HG02870 (cell line): ENCODE measurements at regions not wholly inside any gene's neighbourhood (a gene's known extent, or its start where the extent isn't known, plus 50 kb on each side); places are given as distances from the start of the nearest gene placed in this dataset.

Experiments
- ATAC-seq: cut with Tn5 transposase; IDR thresholded peaks from one replicate; pipeline ENCODE4 v1.9.1; 2021; ENCODE audit warnings: mild to moderate bottlenecking, moderate library complexity; ENCODE audit not compliant: unreplicated experiment

DNA sequence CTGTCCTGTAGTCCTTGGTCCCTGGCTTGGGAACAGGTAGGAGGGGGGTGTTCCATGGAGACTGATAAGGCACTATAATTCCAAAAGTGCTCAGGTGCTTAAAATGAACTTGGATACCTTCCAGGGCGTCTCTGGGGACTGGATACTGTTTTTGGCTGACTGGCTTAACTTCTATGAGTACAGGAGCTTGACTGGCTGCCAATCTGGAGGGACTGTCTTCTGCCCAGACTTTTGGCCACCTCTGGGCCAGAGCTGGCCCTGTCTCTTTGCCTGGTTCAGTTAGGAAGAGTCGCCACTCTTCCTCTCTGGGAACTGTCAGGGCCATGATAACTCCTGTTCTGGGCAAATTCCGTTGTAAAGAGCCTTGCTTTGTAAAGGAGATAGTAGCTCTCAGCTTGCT, 407.0 kb downstream of the TGFB2 start:
- no peak for ATAC-seq

DNA sequence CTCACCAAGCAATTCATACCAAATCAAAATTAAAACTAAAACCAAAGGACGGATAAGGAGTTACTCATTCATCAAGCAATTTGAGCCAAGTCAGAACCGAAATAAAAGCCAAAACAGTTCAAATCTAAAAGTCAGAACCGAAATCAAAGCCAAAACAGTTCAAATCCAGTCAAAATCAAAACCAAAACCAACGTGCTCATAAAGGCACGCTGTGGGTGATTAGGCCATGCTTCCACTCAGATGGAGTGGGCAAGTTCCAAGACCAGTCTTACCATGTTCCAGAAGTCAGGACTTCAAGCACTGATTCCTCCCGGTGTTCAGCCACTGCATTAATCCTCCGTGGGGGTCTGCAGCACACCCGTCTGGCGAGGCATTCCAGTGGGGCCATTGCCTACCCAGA, 409.3 kb downstream of the TGFB2 start:
- no peak for ATAC-seq

DNA sequence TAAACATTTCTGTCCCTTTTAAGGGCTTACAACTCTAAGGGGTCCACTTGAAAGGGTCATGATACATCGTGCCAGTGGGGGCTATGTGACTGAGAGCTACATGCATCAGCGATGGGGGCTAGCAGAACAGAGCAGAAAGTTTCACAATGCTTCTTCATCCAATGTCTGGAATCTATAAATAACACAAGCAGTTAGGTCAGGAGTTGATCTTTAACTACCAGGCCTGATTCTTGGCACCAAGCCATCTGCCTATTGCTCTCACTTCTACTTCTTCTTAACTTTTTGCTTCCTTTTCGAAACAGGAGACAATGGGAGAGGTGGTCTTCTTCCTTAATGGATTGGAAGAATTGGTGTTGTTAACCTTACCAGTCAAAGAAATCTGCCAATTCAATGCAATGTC, 410.0 kb downstream of the TGFB2 start:
- no peak for ATAC-seq

DNA sequence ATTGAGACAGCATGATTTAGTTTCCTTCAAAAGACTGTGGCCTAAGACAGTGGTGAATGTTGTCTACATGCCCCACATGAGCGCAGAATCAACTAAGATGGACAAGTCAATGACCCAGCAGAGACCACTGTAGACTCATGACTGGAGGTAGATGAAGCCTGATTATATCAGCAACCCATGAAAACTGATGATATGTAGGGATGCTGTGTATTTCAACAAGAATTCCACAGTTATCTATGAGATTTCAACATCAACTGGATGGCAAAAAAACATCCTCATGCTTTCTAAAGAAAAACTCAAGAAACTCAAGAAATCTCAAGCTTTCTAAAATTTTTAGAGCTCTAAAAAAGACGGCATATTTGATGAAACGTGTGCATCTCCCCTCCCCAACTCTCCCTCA, 413.9 kb upstream of the LYPLAL1 start:
- ATAC-seq, result no peak

DNA sequence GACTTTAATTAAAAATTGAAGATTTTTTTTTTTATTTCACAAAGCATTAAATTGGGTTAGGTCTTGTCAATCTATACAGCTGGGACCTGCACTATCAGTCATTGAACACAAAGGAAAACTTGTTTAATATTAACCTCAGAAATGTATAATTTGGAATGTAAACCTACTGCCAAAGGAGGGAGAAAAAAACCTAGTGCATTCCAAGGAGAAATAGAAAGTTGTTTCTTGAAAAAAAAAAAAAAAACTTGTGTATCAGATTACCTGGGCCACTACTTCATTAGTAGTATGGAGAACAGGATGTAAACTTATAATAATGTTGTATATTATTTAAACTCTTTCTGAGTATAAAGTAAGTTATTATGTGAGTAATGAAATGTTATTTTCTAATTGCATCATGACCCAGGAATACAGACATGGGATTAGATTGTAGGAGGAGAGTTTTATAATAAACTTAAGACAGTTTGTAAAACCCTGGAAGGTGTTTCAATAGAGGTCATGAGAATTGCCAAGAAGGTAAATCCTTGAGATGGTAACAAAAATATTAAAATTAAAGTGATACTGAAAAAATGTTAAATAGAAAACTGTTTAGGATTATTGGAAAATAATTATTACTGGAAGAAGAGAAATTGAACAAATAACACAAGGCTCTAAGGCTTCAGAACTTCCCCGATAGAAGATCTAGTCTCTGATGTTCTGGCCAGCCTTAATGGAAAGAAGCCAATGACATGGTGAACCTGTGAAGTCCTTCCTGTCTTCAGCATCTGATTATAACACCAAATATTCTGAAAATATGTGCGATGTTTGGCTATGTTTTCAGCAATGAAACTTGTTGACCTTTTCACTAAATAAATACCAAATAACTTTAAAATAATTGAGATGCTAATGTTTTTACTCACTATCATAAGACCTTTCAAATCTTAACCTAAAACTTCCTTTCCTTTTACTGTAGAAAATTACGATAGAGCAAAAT, 412.8 kb upstream of the LYPLAL1 start:
- ATAC-seq, result no peak

DNA sequence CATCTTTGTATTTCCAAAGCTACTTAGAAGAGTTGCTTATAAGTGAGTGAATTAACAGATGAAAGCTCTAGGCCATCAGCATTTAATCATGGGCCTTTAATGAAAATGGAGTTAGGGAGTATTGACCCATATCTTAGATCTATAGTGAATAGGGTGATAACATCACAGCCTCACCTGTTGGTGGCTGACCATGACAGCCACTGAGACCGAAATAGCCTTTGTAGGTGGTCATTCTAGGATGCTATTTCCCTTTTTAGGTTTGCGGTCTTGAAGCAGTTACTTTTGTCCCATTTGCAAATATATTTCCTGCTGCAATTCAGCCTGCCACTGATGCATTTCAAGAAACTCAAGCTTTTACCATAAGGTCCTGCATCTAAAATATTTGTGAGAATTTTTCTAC, 410.1 kb upstream of the LYPLAL1 start:
- ATAC-seq, result no peak

DNA sequence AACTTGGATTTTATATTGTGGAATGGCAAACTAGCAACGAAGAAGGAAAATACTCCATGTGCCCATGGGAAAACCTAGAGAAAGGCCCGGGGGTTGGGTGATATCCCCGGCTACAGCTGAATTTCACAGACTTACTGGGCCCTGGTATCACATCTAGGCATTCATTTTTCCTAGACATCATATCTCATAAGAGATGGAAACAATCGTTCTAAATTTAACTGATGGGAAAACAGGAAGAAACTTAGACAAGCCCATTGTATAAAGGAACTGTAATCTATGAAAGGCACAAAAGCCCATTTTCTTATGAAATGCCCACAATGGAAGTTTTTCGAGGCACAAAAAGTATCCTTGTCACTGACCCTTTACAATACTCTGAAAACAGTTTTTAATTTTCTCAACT, 407.9 kb upstream of the LYPLAL1 start:
- ATAC-seq, result no peak

DNA sequence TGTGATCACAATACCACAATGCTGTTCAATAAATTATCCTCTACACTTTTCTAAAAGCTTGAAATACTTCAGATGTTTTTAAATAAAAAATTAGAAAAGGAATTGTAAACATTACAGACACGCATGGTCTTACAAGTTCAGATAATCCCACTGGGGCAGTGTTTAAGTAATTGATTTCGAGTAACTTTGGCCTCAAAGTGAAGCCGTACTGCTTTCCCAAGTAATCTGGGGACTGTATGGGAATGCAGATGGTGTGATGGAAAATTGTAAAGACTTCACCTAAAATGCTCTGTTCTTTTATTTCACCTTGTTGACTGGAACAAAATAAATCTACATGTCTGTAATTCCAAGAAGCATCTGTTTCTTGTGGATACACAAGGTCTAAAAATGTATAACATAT, 401.7 kb upstream of the LYPLAL1 start:
- ATAC-seq, result no peak

DNA sequence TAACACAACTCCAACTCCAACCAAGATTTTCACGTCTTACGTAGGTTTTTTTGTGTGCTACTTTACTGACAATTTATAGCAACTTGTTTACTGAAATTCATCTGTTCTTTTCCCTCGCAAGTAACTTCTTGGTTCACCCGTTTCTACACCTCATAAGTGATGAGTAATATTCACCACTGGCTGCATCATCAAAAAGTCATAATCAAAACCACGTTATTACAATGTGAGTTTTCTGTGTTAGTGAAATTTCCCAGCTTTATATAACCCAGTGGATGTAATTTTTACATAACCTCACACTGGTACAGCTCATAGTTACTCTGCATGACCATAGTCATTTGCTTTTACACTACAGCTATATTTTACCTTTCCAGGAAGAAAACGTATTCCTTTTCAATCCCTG, 401.1 kb upstream of the LYPLAL1 start:
- ATAC-seq, result no peak

DNA sequence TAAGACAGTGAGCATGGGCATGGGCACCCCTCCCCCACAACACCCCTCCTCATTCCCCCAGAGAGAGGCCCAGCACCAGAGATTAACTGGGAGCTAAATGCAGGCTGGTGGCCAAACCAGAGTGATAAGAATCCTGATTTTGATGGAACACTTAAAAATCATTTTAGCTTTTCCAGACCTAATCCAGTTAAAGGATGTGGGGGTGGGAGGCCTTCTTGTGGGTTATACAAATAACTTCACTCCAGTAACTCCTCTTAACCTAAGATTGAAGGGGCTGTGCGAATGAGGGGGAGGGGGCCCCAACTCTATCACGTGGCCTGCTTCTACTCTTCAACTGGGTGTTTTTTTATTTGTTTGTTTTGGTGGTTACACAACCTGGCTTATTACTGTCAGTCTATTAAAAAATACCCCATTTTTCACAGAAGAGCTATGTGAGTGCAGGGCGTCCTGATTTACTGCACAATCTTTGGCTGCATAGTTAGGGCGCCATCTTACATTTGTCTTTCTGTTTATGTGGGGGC, 398.1 kb upstream of the LYPLAL1 start:
- ATAC-seq, result no peak

DNA sequence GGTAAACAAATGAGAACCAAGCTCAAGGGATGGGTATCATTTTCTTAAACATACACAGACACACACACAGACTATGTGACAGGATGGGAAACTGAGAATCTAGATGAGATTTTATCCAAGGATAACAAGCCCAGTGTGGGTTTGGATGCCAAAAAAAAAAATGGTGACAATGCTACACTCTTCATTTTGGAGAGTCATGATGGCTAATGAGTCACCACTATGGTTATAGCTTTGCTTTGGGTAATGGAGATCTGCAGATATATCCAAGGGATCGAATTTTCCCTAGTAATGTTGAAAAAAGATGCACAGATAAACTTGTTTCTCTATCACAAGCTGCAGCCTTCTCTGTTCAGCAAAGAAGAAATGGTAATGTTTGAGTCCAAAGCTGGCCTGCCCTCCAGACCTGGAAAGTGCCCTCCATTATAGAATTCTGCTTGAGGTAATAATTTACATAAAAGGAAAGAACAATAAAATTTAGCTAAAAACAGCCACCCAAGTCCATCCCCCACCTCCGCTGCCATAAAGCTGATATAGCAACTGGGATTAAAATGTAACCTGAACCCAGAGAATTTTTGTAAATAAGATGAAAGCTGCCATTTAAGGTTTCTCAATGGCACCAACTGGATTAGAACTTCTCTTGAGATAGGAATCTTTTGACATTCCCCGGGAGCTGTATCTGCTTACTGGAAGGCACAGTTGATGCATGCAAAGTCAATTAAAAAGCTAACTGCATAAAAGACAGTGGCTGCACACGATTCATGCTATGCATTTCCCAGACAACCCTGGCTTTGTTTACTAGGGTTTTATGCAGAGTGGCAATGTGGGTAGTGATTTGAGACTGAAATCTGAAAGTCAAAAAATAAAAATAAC, 395.2 kb upstream of the LYPLAL1 start:
- ATAC-seq, result no peak

DNA sequence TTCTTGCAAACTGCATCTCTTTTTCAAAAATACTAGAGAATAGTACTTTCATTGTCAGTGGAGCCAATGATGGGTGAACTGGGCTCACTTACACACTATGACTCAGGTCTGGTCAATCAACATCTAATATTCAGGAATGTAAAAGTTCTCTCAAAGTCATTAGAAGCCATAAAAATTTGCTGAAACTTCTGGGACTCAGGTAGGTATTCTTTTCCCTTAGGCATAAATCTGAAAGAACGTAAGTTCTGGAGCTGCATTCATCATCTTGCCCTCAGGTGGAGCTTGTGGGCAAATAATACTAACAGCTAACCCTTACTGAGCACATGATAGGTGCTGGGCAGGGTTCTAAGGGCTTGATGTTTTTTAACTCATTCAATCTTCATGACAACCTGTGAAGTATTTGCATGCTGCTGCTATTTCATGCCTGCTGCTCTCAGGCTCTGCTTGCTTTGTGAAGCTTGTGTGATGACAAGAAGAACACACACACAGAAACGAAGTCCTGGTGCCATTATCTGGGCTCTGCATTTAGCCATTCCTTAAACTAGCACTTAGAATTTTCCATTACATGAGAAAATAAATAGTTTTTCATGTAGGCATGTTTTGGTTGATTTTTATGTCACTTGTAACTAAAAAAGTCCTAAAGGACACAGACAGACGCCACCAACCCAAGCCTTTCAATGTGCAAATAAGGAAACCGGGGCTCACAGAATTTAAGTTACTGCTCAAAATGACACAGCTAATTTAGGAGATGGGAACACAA, 394.2 kb upstream of the LYPLAL1 start:
- no peak for ATAC-seq

DNA sequence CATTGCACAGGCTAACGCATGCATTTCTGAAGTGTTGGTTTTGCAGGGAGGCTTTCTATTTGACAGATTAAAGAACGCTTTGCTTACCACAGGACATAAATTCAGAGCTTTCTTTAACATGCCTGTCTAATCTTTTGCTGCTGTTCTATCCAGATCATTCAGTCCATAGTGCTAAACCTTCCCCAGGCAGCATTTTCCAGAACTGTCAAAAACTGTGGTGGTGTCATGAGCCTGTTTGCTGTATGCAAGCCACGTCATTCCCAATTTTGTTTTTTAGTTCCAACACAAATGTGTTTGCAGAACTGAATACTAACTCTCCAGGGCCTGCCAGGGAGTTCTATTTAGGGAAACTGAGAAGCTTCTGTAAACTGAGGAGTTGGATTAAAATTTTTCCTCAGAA, 390.5 kb upstream of the LYPLAL1 start:
- no peak for ATAC-seq

DNA sequence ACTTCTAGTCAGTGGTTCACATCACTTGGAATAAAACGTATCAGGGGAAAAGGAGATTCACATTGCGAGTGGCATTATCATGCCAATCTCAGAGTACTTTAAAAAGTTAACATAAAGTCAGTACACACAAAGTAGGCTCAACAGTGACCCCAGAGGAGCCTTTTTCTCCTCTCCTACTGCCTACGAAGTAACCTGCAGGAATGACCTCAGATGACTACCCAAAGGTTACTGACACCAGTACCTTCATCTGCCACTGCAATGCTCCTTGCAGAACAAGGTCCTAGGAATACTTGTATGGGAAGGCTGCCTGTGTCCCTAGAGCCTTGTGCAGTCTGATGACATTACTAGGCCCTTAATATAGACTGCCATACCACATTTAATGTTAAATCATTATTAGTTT, 389.8 kb upstream of the LYPLAL1 start:
- ATAC-seq, result no peak

DNA sequence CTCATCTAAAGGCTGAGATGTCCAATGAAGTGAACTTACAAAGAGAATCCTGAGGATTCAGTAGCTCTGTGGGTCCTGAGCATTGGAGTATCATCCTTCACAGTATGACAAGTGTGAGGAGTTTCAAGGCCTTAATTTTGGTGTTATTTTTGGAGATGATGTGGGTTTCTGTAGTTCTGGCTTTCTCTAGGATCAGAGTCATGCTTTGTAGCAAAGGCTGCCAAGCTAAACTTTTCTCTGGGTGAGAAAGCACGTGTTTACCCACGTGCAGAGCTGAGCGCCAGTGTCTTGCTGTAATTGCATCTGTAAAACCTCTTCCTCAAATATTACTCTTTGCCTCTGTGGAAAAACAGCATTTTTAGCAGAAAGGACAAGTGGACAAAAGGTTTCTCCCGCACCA, 387.8 kb upstream of the LYPLAL1 start:
- no peak for ATAC-seq

DNA sequence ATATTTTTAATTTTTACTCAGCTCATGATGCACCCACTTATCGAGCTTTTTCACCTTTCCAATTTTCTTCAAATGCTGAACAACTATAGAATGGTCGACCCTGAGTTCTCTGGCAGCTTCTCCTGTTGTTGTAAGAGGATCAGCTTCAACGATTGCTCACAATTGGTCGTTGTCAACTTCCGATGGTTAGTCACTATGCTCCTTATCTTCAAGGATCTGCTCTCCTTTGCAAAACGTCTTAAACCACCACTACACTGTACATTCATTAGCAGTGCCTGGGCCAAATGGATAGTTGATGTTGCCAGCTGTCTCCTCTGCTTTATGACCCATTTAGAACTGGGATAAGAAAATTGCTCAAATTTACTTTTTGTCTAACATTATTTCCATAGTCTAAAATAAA, 385.9 kb upstream of the LYPLAL1 start:
- no peak for ATAC-seq

DNA sequence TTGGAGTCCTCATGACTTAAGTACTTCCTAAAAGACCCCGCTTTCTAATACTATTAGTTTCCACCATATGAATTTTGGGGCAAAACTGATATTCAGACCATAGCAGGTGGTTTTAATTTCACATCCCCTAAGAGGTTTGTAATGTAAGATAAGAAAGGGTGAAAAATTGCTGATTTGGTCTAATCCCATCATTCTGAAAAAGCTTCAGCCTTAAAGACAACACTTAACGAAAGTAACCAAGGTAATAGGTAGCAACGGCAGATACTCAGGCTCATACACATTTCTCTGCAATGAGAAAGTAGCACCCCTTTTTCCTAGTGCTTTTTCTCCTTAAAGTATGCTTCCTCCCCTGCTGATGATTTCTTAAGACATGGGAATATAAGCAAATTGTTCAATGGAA, 376.9 kb upstream of the LYPLAL1 start:
- no peak for ATAC-seq

DNA sequence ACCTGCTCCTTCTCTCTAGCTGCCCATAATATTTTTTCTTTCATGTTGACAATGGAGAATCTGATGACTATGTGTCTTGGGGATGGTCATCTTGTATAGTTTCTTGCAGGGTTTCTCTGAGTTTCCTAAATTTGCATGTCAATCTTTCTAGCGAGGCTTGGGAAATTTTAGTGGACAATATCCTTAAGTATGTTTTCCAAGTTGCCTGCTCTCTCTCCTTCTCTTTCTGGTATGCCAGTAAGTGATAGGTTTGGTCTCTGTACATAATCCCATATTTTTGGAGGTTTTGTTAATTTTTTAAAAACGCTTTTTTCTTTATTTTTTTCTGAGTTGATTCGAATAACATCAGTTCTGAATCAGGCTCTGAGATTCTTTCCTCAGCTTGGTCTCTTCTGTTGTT, 370.9 kb upstream of the LYPLAL1 start:
- ATAC-seq, result no peak

DNA sequence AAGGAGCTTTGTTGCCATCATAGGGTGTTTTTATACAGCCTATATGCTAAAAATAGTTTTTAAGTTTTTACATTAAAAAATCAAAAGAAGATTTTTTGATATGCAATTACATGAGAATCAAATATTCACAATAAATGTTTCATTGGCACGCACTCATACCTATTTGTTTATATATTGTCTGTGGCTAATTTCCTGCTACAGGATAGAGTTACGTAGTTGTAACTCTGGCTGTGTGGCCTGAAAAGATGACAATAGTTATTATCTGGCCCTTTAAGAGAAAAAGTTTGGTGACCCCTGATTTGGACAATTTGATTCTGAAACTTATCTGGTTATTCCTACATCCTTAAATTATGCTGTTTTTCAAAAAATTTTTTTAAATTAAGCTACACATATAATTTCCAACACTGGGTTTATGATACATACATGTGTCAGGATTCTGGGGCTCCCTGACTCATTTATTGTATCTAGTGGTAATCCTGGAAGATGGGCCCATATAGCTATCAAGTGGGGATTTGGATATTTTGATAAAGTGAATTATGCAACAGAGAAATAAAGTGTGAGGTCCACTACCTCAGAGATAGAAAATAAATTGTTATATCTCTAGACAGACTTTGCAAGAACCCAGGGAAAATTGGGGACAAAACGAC, 370.2 kb upstream of the LYPLAL1 start:
- no peak for ATAC-seq

DNA sequence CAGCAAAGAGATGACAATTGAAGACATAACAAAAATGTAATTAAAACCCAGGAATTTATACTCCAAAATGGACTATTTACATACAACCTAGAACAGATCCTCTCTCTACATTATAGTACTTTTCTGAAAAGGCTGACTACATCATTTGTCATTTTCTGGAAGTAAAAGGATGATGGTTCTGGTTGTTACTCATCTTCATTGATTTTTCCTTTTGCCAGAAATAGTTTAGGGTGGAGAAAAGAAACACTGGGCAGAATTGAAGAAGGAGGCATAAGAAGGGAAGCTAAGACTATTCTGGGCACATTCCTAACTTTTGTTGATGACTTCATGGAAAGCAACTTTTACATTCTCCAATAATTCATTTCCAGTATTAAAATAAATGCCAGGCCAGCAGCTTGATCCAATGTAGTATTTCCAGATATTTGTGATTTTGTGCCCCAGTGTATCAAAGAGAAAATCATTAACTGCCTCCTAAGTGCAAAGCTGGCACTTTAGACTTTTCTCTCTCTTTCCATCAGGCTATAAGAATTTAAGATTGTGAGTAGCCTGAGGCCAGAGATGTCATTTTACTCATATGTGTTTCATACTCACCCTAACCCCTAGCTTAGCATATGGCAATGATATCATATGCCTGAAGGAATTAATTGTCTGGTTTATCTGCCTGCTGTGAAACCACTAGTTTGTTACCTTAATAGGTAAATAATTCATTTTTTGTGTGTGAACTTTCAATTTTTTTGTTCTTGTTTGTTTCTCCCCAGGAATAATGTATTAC, 369.5 kb upstream of the LYPLAL1 start:
- no peak for ATAC-seq
